GM19023 (cell line): ENCODE measurements at regions not wholly inside any gene's neighbourhood (a gene's known extent, or its start where the extent isn't known, plus 50 kb on each side); places are given as distances from the start of the nearest gene placed in this dataset.
A peak's percentile ranks its signal among the peaks of the same experiment; 100 is the strongest.
"Not testable (repeated sequence)": the region's sequence is repeated elsewhere in the genome, so short reads cannot be mapped to it uniquely, and the experiment has no call there.

Experiments used
- ATAC-seq: cut with Tn5 transposase; IDR thresholded peaks from one replicate; pipeline ENCODE4 v1.9.1; 2021; ENCODE audit warnings: mild to moderate bottlenecking, moderate library complexity; ENCODE audit not compliant: unreplicated experiment

GRCh38 chr14:31911160-31911559 lies 165.9 kb upstream of the ARHGAP5 start:
- ATAC-seq: no peak

GRCh38 chr14:31913370-31913769 lies 163.7 kb upstream of the ARHGAP5 start:
- no peak for ATAC-seq

GRCh38 chr14:31918289-31918688 lies 158.8 kb upstream of the ARHGAP5 start:
- ATAC-seq: not testable (repeated sequence)

- no peak for ATAC-seq
Observed at GRCh38 chr14:31920001-31920400, 157.1 kb upstream of the ARHGAP5 start.

- no peak for ATAC-seq
Observed at GRCh38 chr14:31920989-31921650, 156.0 kb upstream of the ARHGAP5 start.

GRCh38 chr14:31921721-31922120 lies 155.4 kb upstream of the ARHGAP5 start:
- no peak for ATAC-seq

GRCh38 chr14:31926123-31926522 lies 151.0 kb upstream of the ARHGAP5 start:
- ATAC-seq: no peak

GRCh38 chr14:31926652-31927347 lies 150.3 kb upstream of the ARHGAP5 start:
- ATAC-seq: no peak

GRCh38 chr14:31927348-31927832 lies 149.7 kb upstream of the ARHGAP5 start:
- no peak for ATAC-seq

- no peak for ATAC-seq
Observed at GRCh38 chr14:31930070-31930469, 147.0 kb upstream of the ARHGAP5 start.

GRCh38 chr14:31930493-31931240 lies 146.4 kb upstream of the ARHGAP5 start:
- ATAC-seq: no peak

GRCh38 chr14:31932675-31933074 lies 144.4 kb upstream of the ARHGAP5 start:
- ATAC-seq: no peak

- ATAC-seq: no peak
Observed at GRCh38 chr14:31933716-31934115, 143.4 kb upstream of the ARHGAP5 start.

- no peak for ATAC-seq
Observed at GRCh38 chr14:31934767-31935266, 142.3 kb upstream of the ARHGAP5 start.

- ATAC-seq: no peak
Observed at GRCh38 chr14:31935391-31935790, 141.7 kb upstream of the ARHGAP5 start.

GRCh38 chr14:31936115-31936514 lies 141.0 kb upstream of the ARHGAP5 start:
- ATAC-seq: no peak

- ATAC-seq: peak; percentile 100
Observed at GRCh38 chr14:31937730-31938346, 139.3 kb upstream of the ARHGAP5 start.

GRCh38 chr14:31939934-31940333 lies 137.2 kb upstream of the ARHGAP5 start:
- no peak for ATAC-seq

GRCh38 chr14:31941487-31941886 lies 135.6 kb upstream of the ARHGAP5 start:
- ATAC-seq: no peak

GRCh38 chr14:31942166-31942841 lies 134.8 kb upstream of the ARHGAP5 start:
- no peak for ATAC-seq
